ENCODE measurements at regions not wholly inside any gene's neighbourhood (a gene's known extent, or its start where the extent isn't known, plus 50 kb on each side); places are given as distances from the start of the nearest gene placed in this dataset.

DNA sequence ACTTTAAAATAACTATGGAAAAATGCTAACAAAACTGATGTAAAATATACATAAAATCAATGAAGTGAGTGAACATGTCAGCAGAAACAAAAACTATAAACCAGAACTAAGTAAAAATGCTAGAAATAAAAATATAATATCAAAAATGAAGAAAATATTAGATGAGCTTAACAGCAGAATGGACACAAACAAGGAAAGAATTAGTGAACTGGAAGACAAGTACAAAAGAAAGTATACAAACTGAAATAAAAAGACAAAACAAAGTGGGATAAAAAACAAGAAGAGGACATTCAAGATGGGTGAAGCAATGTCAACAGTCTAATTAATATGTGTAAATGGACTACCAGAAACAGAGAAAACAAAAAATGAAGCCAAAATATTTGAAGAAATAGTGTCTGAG lies 339.2 kb downstream of the NXPE2 start:
- DNase-seq, result no peak

DNA sequence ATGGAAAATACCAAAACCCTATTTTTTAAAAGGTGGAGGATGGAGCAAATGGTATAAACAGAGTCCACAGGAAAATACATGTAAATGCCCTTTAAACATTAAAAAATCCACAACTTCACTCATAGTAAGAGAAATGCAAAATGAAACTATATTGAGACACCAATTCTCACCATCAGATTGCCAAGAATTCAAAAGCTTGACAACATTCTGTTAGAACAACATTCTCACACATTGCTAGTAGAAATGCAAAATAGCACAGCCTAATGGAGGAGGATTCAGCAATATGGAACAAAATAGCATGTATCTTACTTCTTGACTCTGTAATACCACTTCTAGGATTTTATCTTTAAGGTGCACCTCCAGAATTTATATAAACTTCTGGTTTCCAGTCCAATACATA lies 351.8 kb downstream of the NXPE2 start:
- no peak for DNase-seq

- DNase-seq, result peak; percentile 24
These were observed 358.3 kb downstream of the NXPE2 start for GRCh38 chr11:115036406-115037180.

DNA sequence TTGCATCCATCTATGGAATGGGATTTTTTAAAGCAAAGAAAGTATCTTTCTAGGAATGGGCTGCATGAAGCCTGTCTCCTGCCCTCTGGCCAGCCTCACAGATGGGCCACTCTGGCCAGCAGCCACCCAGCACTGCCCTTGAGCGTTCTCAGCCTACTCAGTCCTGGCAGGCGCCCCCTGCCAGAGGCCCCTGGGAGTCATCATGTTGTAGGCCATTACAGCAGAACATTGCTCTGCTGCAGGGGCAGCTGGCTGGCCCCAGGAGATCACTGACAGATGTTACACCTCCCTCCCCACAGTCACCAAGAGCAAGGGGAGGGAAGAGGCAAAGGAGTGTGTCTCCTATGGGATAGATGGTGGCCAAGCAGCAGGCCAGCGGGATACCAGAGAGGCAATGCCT lies 363.7 kb downstream of the NXPE2 start:
- DNase-seq, result no peak

GRCh38 chr11:115047631-115048030 lies 369.3 kb downstream of the NXPE2 start:
- no peak for DNase-seq

DNA sequence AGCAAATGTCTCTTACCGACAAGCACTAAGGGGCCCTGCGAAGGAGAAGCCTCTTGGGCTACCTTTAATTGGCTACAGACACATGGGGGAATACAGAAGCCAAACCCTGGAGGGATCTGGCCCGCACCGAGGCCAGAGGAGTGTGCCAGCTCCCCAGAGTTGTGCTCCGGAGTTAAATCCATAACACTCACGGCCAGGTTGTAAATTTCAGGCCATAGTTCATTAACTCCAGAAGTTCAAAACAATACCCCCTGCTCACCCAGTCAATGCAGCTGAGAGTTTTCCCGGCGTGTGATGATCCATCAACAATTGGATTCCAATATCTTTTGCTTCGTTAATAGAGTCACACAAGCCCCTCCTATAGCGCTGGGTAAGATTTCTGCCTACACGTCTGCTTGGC lies 371.5 kb downstream of the NXPE2 start:
- no peak for DNase-seq

DNA sequence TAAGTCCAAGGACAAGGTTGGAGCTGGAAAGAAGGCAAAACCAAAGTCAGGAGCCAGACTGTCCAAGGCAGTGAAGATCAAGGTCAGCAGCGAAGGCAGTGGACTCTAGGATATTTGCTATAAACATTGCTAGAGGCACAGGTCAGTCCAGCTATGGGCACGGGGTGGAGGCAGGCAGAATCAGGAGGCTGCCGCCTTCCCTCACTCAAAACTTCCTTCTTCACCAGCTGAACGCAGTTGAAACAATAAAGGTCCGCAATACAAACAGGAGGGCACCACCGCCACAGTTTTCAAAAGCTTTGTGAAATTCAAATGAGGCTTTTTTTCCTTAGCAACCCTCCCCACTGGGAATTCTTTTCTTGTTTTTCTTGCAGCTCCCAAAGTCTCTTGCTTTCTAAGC lies 372.4 kb downstream of the NXPE2 start:
- DNase-seq, result no peak

DNA sequence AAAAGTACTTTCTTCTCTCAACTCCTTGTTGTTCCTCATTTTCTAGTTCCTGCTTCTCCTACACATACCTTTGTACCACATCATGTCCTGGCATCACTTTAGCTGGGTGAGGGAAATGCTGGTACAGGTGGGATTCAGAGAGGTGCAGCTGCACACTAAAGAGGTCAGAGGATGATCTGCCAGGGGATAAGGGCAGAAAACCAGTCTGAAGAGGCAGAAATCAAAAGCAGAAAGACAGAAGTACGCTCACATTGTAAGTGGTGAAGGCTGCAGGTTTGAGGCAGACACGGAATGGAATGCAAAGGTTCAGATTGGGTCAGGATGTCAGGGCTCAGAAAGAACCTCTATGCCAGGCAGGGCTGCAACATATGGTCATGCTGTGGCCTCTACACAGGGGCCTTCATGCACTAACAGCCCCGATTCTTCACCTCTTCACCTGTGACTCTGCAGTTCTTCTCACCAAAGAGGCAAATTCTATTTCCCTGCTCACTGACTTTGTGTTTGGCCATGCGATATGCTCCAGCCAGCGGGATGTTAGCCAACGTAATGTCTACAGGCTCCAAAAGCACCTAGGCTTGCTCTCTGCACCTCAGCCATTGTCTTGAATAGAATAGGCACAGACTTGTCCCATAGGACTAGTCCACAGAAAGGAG lies 373.7 kb downstream of the NXPE2 start:
- DNase-seq, result no peak

DNA sequence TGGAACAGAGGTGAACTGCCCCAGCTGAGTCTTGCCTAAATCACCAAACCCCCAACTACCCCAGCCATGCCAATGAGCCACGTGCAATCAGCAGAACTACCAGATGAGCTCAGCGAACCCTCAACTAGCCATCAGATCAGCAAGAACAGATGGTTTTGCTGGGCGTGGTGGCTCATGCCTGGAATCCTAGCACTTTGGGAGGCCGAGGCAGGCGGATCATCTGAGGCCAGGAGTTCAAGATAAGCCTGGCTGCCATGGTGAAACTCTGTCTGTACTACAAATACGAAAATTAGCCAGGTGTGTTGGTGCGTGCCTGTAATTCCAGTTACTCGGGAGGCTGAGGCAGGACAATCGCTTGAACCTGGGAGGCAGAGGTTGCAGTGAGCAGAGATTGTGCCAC lies 374.3 kb downstream of the NXPE2 start:
- no peak for DNase-seq

DNA sequence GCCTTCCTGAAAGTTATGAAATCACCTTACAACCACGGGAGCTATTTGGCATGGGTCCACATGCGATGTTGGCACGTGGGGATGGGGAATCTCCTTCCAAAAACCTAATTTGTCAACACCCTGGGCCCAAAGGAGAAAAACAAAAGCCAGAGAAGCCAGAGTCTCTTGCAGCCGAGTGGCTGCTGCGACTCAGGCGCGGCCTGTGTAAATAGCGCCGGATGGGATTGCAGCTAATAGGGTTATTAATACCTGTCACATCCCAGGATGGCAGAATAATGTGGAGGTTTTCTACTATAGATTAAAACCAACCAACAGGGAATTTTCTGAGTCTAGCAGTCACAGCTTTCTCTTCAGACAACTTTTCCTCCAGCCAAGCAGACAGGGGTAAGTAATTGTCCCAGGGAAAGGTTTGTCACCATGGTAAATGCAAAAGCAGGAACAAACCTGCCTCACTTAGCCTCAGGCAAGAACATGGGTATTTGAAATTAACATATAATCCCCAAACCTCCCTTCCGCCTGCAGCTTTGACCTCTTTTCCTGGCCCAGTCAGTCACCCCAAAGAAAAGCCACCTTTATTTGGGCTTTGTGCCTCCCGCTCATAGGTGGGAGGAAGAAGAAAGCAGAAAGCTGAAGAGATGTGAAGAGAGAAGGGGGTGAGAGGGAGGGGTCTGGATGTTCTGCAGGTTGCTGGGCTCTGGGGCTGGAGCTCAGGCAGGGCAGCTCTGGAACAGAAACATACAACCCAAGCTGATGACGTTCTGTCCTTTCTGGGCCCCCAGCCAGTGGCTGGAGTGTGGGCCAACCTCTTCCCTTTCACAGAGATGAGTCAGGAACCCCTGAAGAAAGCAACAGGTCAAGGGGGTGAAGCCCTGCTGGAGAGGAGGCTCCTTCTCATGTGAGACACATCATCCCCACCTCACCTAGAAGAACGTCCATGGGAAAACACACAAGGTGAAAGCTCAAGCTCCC lies 376.5 kb downstream of the NXPE2 start:
- DNase-seq, result no peak

DNA sequence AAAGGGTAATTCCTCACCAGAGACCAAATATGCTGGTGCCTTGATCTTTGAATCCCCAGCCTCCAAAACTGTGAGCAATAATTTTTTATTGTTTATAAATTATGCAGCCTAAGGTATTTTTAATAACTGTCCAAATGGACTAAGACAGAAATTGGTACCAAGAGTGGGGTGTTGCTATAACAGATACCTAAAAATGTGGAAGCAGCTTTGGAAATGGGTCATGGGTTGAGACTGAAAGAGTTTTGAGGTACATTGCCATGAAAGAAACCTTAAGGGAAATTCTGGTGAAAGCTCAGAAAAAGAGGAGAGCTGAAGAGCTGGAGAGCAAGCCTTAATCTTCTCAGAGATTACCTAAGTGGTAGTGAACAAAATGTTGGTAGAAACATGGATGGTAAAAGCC lies 378.2 kb downstream of the NXPE2 start:
- DNase-seq, result no peak

GRCh38 chr11:115060840-115061239 lies 382.5 kb downstream of the NXPE2 start:
- DNase-seq, result peak; percentile 38

DNA sequence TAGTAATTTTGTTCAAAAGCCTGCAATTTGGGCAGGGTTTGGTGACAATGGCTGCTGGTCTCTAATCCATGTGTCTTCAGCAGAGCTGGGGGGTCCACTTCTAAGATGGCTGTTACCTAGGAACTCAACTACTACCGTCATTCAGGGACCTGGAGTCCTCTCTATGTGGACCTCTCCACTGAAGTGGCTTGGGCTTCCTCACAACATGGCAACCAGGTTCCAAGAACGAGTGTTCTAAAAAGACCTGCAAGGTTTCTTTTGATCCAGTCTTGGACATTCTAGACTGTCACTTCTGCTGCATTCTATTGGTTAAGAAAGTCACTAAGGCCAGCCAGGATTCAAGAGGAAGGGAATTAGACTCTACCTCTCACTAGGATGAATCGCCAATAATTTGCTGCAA lies 387.0 kb downstream of the NXPE2 start:
- no peak for DNase-seq

DNA sequence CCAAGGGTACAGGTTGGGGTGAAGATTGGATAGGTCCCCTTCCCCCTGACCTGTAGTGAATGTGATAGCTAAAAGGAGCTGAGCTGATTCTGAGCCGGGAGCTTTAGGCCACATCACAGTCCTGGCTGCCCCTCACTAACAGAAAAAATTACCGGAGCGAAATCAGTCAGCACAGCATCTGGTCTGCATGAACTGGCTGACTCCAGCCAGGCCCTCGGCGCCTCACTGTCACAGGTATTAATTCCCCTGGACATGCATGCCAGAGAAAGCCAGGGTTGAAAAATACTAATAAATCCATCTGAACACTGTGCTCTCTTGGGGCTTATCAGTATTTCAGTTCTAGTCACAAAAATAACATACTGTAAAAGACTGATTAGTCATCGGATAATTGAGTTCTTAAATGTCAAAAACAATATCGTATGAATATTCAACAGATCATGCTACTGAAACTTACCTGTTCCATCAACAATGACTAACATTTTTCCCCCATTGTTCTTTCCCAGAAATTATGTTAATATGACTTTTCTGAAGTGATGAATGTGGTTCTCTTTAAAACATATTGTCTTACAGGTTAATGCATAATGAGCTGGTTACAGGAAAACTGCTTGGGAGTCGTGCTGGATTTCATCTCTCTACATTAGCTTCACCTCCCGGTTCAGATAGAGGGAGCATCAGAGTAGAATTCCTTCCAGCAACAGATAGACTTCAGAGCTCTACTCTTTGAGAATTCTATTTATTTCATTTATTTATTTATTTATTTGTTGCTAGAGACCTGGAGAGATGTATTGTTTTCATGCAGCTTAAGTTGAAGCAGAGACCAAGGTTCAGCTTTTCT lies 387.7 kb downstream of the NXPE2 start:
- no peak for DNase-seq

DNA sequence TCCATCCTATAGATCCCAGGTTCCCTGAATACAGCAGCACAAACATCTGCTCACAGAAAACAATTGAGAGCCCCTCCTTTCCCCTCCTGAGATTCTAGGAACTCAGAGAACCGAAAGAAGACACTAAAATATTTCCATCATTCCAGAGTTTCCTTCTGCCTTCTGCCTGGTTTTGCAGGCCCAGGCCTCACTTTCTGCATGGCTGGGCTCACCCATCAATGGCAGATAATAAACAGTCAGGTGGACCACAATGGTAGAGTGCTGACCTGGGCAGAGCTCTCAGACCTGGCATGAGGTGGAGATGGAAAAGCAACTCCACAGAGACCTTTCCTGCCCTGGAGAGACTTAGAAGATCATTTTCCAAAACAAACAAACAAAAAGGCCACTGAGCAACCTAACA lies 389.1 kb downstream of the NXPE2 start:
- DNase-seq, result no peak

DNA sequence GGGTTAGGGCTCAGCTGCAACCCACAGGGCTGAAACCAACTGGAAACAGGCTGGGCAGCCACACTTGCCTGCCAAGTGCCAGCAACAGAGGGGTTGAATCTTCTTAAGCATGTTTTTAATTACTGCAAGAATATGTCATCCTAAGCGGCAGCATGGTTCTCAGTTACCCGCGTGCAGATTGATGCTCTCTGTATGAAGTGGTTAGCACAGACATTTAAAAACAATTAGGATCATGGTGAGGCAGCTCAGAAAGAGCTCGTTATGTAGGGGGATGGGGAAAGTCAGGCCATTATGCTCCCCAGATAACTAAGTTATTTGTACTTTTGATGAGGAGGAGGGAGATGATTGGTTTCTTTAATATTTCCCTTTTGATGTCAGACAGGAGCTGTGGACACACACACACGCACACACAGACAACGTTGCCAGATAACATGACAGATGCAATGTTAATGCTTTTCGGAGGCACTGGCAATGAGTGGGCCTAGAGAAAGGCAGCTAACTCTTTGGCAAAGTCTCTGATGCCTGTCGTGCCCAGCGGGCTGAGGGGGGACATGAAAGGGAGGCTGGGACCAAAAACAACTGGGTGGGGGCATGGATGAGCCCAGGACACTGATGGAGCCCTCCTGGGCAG lies 389.7 kb downstream of the NXPE2 start:
- no peak for DNase-seq

DNA sequence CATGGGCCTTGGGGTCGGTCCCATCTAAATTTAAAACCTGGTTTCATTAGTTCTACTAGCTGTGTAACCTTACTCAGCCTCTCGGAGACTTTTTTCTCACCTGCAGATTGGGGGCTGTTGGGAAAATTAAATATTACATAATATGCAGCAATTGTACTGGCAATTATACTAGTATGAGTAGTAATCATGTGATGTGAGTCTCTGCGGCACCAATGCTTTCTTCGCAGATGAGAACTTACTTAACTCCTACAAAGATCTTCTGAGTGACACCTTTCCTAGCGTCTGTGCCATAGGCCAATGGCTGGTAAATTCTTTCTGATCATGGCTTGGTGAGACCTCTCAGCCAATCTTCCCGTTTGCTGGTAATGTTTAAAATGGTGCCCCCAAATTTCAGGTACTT lies 391.3 kb downstream of the NXPE2 start:
- DNase-seq, result no peak

- DNase-seq, result no peak
These were observed 397.0 kb downstream of the NXPE2 start for GRCh38 chr11:115075356-115075755.

DNA sequence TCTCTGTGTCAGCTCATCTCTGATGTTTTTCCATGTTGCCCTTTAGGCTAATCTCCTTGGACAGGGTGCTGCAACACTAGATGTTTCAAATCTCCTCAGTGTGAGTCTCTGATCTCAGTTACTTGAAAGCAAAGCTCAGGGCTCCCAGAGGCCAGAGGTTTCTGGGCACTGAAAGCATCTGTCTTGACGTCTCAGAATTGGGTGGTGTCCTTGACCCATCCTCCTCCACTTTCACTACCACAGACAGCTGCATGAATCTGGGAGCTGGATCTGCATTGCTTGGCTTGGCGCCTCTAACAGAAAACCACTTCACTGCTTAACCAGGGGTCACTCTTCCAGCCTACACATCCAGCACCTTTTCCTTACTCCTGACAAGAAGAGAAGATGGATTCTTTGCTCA lies 399.4 kb downstream of the NXPE2 start:
- DNase-seq, result no peak

- no peak for DNase-seq
These were observed 400.4 kb downstream of the NXPE2 start for GRCh38 chr11:115078461-115079438.

Data from muscle of arm (tissue), 1 donor.